ENCODE measurements at regions not wholly inside any gene's neighbourhood (a gene's known extent, or its start where the extent isn't known, plus 50 kb on each side); places are given as distances from the start of the nearest gene placed in this dataset.

DNA sequence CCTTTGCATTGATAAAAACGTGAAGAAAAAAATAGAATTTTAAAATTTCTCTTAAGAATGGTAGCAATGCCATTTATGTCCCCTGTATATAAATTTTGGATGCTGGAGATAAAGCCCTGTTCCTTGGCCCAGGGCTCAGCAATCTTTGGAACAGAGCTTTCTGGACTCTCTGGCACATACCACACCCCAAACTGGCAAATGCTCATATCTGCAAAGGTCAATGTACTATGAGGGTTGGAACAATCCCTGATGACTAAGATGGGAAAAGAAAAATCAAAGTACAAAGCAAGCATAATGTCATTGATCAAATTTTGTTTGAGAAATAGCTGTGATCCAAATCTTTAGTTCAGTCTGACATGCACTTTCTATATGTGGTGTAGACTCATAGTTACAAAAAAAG, 158.1 kb upstream of the HCRTR2 start:
- TF ChIP-seq EZH2 (IDR thresholded peaks at IDR 0.05; ENCODE audit: low read length) = no peak
- TF ChIP-seq, protein P1, sequence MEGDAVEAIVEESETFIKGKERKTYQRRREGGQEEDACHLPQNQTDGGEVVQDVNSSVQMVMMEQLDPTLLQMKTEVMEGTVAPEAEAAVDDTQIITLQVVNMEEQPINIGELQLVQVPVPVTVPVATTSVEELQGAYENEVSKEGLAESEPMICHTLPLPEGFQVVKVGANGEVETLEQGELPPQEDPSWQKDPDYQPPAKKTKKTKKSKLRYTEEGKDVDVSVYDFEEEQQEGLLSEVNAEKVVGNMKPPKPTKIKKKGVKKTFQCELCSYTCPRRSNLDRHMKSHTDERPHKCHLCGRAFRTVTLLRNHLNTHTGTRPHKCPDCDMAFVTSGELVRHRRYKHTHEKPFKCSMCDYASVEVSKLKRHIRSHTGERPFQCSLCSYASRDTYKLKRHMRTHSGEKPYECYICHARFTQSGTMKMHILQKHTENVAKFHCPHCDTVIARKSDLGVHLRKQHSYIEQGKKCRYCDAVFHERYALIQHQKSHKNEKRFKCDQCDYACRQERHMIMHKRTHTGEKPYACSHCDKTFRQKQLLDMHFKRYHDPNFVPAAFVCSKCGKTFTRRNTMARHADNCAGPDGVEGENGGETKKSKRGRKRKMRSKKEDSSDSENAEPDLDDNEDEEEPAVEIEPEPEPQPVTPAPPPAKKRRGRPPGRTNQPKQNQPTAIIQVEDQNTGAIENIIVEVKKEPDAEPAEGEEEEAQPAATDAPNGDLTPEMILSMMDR (optimal IDR thresholded peaks at IDR 0.05 in 1 of 3, IDR thresholded peaks at IDR 0.05 in 1 of 3, conservative IDR thresholded peaks at IDR 0.05 in 1 of 3; ENCODE audit: extremely low read depth in 1 of 3, insufficient read depth in 2 of 3, low read length in 3 of 3) = no peak
- dilution Hi-C loops (cut with MboI; ENCODE audit: extremely low pct_ligation_motif_present, low sequenced_read_pairs) = no loop called here

DNA sequence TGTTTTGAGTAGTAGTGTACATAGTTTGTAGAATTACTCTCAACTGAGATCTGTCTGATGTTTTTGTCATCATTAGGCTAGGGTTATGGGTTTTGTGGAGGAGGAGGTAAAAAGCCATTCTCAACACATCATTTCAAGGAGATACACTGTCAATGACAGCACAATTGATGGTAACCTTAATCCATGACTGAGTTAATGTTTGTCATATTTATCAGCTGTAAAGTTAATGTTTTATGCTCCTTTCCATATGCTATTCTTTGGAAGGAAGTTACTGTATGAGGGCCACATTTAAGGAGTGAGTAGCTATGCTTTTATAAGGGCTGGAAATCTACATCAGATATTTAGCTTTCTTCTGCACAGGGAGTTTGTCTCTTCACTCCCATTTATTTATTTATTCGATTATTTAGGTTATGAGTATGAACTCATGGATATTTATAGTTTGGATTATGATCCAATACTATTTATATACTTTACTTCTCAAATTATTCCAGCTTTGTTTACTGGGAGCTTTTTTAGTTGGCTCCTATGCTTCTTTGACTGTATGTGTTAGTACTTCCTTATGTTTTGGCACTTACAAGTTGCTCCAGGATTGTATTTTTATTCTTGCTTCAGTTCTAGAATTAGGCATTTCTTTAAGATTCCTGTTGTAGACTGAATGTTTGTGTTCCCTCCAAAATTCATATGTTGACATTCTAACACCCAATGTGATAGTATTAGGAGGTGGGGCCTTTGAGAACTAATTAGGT, 156.6 kb upstream of the HCRTR2 start:
- Histone ChIP-seq H3K27ac (ENCODE audit: control insufficient read depth, insufficient read depth, low read length) (no peak overlapping the region), H2AFZ (ENCODE audit: control insufficient read depth, low read length) (no peak overlapping the region), H3K4me1 (ENCODE audit: control insufficient read depth, extremely low read depth, insufficient read depth, low read length) (no peaks in the 10 kb centered on the region), H3K9me3 (ENCODE audit: control insufficient read depth, low read depth, low read length) (no peaks in the 10 kb centered on the region), H3K79me2 (ENCODE audit: control insufficient read depth, insufficient read depth, low read length) (no peaks in the 10 kb centered on the region), H4K20me1 (ENCODE audit: control insufficient read depth, extremely low read depth, insufficient read depth, low read length) (no peaks in the 10 kb centered on the region), H3K4me3 (ENCODE audit: control insufficient read depth in 2 of 3, extremely low read depth in 1 of 3, insufficient read depth in 2 of 3, low read depth in 1 of 3, low read length in 3 of 3) (no peak overlapping the region), H3K9me1 (ENCODE audit: control insufficient read depth, extremely low read depth, insufficient read depth, low read length) (no peaks in the 10 kb centered on the region), H3K36me3 (ENCODE audit: control insufficient read depth in 2 of 2, extremely low read depth in 1 of 2, insufficient read depth in 2 of 2, low read length in 2 of 2) (no peaks in the 10 kb centered on the region), H3K4me2 (ENCODE audit: control insufficient read depth, extremely low read depth, insufficient read depth, low read depth, low read length) (no peak overlapping the region), H3K27me3 (ENCODE audit: control insufficient read depth, extremely low read depth, insufficient read depth, low read length) (no peaks in the 10 kb centered on the region), H3K9ac (ENCODE audit: control insufficient read depth, extremely low read depth, insufficient read depth, low read length) (no peak overlapping the region)
- DNase-seq (ENCODE audit: low read depth, low spot score) (no peak), FAIRE-seq (no peak)
- no peak for TF ChIP-seq EZH2 (IDR thresholded peaks at IDR 0.05; ENCODE audit: low read length)
- TF ChIP-seq, protein P1 (optimal IDR thresholded peaks at IDR 0.05 in 1 of 3, IDR thresholded peaks at IDR 0.05 in 1 of 3, conservative IDR thresholded peaks at IDR 0.05 in 1 of 3; ENCODE audit: extremely low read depth in 1 of 3, insufficient read depth in 2 of 3, low read length in 3 of 3) = no peak
- dilution Hi-C loops (cut with MboI; ENCODE audit: extremely low pct_ligation_motif_present, low sequenced_read_pairs) = no loop called here

More for the DNA sequence above, 158.1 kb upstream of the HCRTR2 start:
- Histone ChIP-seq H2AFZ (ENCODE audit: control insufficient read depth, low read length) (no peak overlapping the region), H3K79me2 (ENCODE audit: control insufficient read depth, insufficient read depth, low read length) (no peaks in the 10 kb centered on the region), H3K27me3 (ENCODE audit: control insufficient read depth, extremely low read depth, insufficient read depth, low read length) (no peaks in the 10 kb centered on the region), H3K4me3 (ENCODE audit: control insufficient read depth in 2 of 3, extremely low read depth in 1 of 3, insufficient read depth in 2 of 3, low read depth in 1 of 3, low read length in 3 of 3) (no peak overlapping the region), H3K9ac (ENCODE audit: control insufficient read depth, extremely low read depth, insufficient read depth, low read length) (no peak overlapping the region), H4K20me1 (ENCODE audit: control insufficient read depth, extremely low read depth, insufficient read depth, low read length) (no peaks in the 10 kb centered on the region), H3K4me2 (ENCODE audit: control insufficient read depth, extremely low read depth, insufficient read depth, low read depth, low read length) (no peak overlapping the region), H3K9me1 (ENCODE audit: control insufficient read depth, extremely low read depth, insufficient read depth, low read length) (no peaks in the 10 kb centered on the region), H3K9me3 (ENCODE audit: control insufficient read depth, low read depth, low read length) (no peaks in the 10 kb centered on the region), H3K4me1 (ENCODE audit: control insufficient read depth, extremely low read depth, insufficient read depth, low read length) (no peaks in the 10 kb centered on the region), H3K36me3 (ENCODE audit: control insufficient read depth in 2 of 2, extremely low read depth in 1 of 2, insufficient read depth in 2 of 2, low read length in 2 of 2) (no peaks in the 10 kb centered on the region), H3K27ac (ENCODE audit: control insufficient read depth, insufficient read depth, low read length) (no peak overlapping the region)
- DNase-seq (ENCODE audit: low read depth, low spot score) (no peak), FAIRE-seq (no peak)
